ENCODE measurements at regions not wholly inside any gene's neighbourhood (a gene's known extent, or its start where the extent isn't known, plus 50 kb on each side); places are given as distances from the start of the nearest gene placed in this dataset.

DNA sequence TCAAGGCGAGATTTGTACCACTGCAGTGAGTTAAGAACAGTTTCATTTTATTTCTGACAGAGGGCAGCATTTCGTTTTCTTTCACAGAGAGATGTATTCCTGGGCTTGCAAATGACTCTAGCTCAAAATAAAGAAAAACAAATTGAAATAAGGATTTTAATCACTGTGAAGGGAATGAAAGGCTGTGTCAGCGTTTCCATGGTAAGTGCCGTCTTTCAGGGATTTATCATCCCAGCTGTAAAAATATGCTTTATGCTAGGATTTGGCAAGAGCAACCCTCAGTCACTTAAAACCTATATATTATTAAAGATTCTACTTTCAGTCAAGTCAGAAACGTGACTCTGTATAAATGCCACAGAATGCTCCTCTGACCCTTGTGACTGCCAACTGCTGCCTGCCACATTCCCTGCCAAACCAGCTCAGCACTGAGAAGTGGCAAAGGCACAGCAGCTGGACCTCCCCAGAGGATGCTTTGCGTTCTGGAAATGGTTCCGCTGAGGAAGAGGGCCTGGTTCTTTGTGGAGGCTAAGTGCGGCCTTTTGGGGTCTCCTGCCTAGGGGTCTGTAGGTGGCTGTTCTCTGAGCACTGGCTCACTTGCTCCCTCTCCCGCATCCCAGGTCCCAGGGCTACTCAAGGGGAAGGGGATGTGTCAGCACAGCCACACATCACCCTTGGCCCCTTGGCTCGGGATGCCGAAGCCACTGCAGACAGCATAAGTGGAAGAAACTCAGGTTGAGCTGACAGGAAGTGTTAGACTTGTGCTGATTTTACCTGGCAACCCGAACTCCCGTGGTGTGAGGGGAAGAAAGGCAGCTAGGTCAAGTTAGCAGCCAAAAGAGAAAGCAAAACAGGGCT, 56.6 kb upstream of the POMGNT2 start:
- DNase-seq (ENCODE audit: low read depth in 1 of 2, low spot score in 2 of 2), result no peak
- no peaks in the 10 kb centered on the region for H3K9me3 ChIP-seq (replicated peaks)
- H3K27me3 ChIP-seq (replicated peaks), result no peaks in the 10 kb centered on the region
- H3K27ac ChIP-seq, result no peak overlapping the region
- H3K4me1 ChIP-seq (replicated peaks), result no peaks in the 10 kb centered on the region
- H3K36me3 ChIP-seq, result no peaks in the 10 kb centered on the region
- no peak overlapping the region for H3K4me3 ChIP-seq

DNA sequence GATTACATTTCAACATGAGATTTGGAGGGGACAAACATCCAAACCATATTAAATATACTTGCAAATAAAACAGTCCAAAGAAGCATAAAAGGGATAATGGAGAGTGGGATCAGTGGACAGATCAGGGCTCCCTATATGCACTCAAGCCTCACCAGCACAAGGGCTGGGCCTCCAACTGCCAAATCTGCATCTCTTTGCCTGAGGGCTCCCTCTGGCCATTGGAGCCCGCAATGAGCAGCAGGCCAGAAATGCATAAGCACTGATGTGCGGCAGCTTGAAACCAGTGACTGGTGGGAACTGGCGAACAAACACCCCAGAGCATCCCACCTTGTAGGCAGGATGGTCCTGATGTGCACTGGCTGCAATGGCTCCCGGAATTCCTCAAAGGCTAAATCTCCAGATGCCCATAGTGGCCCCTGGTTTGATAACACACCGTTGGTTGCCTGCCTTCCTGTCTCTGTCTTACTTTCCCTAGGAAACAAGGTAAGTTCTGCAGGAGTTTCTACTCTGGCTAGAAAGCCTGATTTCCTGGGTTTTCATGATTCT, 55.9 kb upstream of the POMGNT2 start:
- Histone ChIP-seq H3K27me3 (replicated peaks) (no peaks in the 10 kb centered on the region), H3K4me3 (no peak overlapping the region), H3K27ac (no peak overlapping the region), H3K9me3 (replicated peaks) (no peaks in the 10 kb centered on the region), H3K36me3 (no peaks in the 10 kb centered on the region), H3K4me1 (replicated peaks) (no peaks in the 10 kb centered on the region)
- DNase-seq (ENCODE audit: low read depth in 1 of 2, low spot score in 2 of 2), result no peak

DNA sequence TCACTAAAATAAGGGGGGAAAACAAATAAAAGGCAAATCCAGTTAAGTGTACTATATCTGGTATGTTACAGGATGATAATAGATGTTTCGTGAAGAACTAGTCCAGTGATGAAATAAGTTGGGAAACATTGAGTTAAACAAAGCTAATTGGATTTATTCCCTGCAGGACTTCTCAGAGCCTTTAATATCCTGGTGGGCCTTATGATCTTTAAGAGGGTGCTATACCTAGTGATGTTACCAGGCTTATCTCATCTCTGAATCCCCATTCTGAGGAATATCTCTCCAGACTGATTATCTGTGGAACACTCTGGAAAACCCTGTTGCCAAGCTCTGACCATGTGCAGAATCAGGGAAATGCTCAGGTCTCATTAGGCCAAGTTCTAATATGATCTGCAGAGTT, 54.8 kb upstream of the POMGNT2 start:
- H3K27me3 ChIP-seq (replicated peaks), result no peaks in the 10 kb centered on the region
- no peaks in the 10 kb centered on the region for H3K9me3 ChIP-seq (replicated peaks)
- H3K27ac ChIP-seq, result no peak overlapping the region
- H3K4me1 ChIP-seq (replicated peaks), result no peaks in the 10 kb centered on the region
- DNase-seq (ENCODE audit: low read depth in 1 of 2, low spot score in 2 of 2), result no peak
- H3K36me3 ChIP-seq, result no peaks in the 10 kb centered on the region
- no peak overlapping the region for H3K4me3 ChIP-seq

DNA sequence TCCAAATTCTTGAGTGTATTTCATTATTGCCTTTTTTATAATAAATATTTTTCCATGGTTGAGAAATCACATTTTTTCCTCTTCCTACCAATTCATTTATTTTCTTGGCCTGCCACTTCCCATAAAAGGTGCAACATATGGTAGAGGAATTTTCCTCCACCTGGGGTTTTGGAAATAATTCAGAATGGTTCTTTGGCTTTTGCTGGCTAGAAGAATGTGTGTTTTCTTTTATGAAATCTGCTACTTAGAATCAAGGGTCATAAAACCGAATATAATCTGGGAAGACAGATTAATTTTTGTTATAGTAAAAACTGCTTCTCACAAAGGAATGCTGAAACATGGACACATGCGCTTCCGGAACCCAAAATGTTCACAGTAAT, 54.0 kb upstream of the POMGNT2 start:
- no peak overlapping the region for H3K4me3 ChIP-seq
- no peak overlapping the region for H3K27ac ChIP-seq
- DNase-seq (ENCODE audit: low read depth in 1 of 2, low spot score in 2 of 2), result no peak
- H3K4me1 ChIP-seq (replicated peaks), result no peaks in the 10 kb centered on the region
- no peaks in the 10 kb centered on the region for H3K9me3 ChIP-seq (replicated peaks)
- H3K27me3 ChIP-seq (replicated peaks), result no peaks in the 10 kb centered on the region
- no peaks in the 10 kb centered on the region for H3K36me3 ChIP-seq

DNA sequence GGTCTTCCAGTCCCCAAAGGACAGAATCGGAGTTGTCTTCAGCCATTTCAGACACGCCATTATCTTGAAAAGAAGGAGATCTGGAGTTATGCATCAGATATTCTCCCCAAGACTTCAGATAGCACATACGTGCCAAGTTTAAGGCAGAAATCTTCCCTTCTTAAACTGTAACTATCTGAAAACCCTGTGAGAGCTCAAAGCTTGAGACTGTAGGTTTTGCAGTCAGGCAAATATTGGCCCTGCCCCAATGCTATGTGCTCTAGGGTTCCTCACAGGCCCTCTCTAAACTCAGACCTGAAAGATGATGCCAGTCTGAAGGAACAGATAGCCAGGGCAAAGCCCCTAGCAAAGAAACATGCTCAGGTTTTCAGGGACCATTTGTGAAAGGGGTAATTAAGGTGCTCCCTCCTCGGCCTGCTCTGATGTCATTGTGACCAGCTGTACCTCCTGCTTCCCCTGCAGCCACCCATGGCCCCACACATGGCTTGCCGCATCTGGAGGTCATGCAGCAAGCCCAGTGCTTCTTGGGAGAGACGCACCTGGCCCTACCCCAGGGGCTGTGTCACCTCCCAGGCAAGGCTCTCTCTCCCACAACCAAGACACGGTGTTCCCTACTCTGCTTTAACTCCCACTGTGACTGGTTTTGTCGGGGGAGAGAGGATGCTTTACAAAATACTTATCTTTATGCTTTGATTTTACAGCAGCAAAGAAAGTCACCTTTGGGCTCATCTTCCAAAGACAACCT, 53.4 kb upstream of the POMGNT2 start:
- H3K9me3 ChIP-seq (replicated peaks), result no peaks in the 10 kb centered on the region
- H3K27me3 ChIP-seq (replicated peaks), result no peaks in the 10 kb centered on the region
- no peak overlapping the region for H3K27ac ChIP-seq
- no peak for DNase-seq (ENCODE audit: low read depth in 1 of 2, low spot score in 2 of 2)
- no peaks in the 10 kb centered on the region for H3K36me3 ChIP-seq
- H3K4me3 ChIP-seq, result no peak overlapping the region
- no peaks in the 10 kb centered on the region for H3K4me1 ChIP-seq (replicated peaks)

DNA sequence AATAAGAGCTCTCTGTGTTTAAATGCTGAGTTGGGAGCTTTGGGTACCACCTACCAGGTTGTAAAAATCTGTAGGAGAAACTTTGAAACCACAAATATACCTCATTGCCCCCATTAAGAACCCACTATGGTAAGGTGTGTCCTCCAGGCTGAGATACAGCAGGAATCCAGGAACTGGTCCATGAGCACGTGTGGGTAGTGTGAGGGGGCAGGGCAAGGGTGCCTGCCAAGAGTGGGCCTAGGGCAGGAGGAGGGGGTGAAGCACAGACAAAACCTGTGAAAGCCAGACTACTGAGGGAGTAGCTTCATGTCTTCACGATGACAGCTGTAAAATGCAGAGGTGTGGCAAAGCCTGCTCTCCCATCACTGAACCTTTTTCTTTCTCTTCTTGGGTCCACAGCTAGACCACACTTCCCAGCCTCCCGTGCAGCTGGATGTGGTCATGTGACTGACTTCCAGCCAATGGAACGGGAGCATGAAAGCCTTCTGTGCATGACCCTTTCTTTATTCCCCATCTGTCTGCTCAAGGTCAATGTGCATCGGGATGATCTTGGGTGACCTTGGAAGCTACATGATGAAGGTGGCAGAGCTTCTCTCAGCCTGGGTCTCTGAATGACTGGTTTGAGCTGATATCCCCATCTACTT, 51.1 kb upstream of the POMGNT2 start:
- Histone ChIP-seq H3K9me3 (replicated peaks) (no peaks in the 10 kb centered on the region), H3K27me3 (replicated peaks) (no peaks in the 10 kb centered on the region), H3K27ac (no peak overlapping the region), H3K4me1 (replicated peaks) (no peaks in the 10 kb centered on the region), H3K4me3 (no peak overlapping the region), H3K36me3 (no peaks in the 10 kb centered on the region)
- DNase-seq (ENCODE audit: low read depth in 1 of 2, low spot score in 2 of 2), result no peak

DNA sequence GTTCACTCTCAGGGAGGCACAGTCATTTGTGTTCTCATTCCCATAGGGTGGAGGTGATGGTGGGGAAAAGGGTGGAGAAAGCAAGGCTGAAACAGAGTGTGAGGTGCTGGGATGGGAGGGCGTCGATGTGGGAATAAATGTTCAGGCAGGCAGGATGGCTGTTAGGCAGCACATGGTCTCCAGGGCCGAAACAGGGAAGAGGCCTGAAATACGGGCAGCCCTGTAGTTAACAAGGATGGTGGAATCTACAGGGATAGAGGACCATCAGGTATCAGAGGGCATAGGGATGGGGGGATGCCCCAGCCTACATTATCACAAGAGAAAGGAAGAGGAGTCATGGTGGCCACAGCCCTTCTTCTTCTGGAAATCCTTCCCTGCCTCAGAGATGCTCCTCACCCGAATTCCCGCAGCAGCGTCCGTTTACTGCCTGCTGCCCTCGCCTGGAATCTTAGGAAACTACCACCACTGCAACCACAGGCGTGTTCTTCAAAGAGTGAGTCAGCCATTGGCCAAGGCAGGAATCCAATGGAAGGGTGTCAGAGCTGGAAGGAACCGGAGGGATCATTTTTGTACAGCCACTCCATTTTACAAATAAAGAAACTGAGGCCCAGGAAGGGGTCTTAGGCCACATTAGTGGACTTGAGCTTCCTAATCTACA, 49.7 kb upstream of the POMGNT2 start:
- peak in 1 of 2 experiments; percentile 4 for DNase-seq (ENCODE audit: low read depth in 1 of 2, low spot score in 2 of 2)
- Histone ChIP-seq H3K27ac (no peak overlapping the region), H3K4me1 (replicated peaks) (no peaks in the 10 kb centered on the region), H3K4me3 (no peak overlapping the region), H3K27me3 (replicated peaks) (no peaks in the 10 kb centered on the region), H3K9me3 (replicated peaks) (no peaks in the 10 kb centered on the region), H3K36me3 (no peaks in the 10 kb centered on the region)
